Astrocyte of the spinal cord (primary cell): ENCODE measurements at regions not wholly inside any gene's neighbourhood (a gene's known extent, or its start where the extent isn't known, plus 50 kb on each side); places are given as distances from the start of the nearest gene placed in this dataset.
"Not testable (repeated sequence)": the region's sequence is repeated elsewhere in the genome, so short reads cannot be mapped to it uniquely, and the experiment has no call there.

Experiments
- DNase-seq: peaks from one replicate; pipeline ENCODE4 v3.0.0; 2011; ENCODE audit warnings: low read depth, low spot score
- H3K4me3 ChIP-seq: 2 replicates; pipeline ENCODE4 v1.5.1; 2011; ENCODE audit warnings: low read depth, mild to moderate bottlenecking, low read length, moderate library complexity
- in situ Hi-C: cut with HindIII; loops from 2 replicates; pipeline ENCODE4 v1.10.0; 2017; ENCODE audit warnings: low sequenced_read_pairs
- TF ChIP-seq, protein P1 (sequence below): IDR thresholded peaks from 2 replicates; pipeline ENCODE4 v1.5.1; 2012; ENCODE audit warnings: low read depth, mild to moderate bottlenecking, low read length, inconsistent platforms

DNA sequence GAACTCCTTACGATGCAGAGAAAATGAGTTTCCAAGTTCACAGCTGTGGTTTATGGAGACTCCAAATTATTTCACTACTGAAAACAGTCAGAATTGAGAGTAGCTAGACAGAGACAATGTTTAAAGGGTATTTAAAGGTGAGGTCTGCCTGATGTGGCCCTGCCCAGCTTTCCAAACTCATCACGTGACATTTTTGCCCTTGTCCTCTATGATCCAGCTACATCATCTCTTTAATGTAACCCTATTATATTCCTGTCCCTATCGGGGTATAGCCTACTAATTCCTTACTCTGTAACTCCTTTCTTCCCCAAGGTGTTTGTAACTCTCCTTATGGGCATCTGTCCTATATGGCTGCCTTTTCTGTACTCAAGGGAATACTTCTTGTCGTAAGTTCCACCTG is 297.2 kb downstream of the GRXCR1 start:
- in situ Hi-C loops, result no loop called here
- TF ChIP-seq, protein P1, sequence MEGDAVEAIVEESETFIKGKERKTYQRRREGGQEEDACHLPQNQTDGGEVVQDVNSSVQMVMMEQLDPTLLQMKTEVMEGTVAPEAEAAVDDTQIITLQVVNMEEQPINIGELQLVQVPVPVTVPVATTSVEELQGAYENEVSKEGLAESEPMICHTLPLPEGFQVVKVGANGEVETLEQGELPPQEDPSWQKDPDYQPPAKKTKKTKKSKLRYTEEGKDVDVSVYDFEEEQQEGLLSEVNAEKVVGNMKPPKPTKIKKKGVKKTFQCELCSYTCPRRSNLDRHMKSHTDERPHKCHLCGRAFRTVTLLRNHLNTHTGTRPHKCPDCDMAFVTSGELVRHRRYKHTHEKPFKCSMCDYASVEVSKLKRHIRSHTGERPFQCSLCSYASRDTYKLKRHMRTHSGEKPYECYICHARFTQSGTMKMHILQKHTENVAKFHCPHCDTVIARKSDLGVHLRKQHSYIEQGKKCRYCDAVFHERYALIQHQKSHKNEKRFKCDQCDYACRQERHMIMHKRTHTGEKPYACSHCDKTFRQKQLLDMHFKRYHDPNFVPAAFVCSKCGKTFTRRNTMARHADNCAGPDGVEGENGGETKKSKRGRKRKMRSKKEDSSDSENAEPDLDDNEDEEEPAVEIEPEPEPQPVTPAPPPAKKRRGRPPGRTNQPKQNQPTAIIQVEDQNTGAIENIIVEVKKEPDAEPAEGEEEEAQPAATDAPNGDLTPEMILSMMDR, result no peak
- H3K4me3 ChIP-seq, result no peak overlapping the region
- no peak for DNase-seq

DNA sequence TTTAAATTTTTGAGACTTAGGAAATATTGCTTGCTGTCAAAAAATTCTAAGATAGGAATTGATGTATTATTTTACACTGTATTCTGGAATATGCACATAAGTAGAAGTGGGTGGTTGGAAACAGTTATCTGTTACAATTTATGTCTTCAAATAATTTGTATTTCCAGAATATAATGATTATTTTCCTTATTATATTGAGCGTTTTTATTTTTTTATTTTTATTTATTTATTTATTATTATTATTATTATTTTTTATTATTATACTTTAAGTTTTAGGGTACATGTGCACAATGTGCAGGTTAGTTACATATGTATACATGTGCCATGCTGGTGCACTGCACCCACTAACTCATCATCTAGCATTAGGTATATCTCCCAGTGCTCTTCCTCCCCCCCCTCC is 320.1 kb downstream of the GRXCR1 start:
- in situ Hi-C loops, DNase-seq, H3K4me3 ChIP-seq: not testable (repeated sequence)

DNA sequence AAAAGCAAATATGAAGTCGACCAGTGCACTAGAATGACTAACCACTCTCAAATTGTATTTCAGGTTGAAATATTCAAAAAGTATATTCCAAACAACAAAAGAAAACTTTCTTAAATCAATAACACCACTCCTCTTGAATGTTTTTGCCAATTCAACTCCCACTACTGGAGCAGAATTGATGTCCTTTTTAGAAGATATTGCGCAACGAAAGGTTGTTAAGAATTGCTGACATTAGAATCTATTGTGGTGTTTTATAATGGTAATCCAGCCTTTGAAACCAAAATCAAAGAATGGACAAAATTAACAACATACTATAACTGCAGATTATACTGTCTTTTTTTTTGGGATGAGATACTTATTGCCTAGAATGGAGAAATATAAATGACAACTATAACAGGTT is 331.3 kb downstream of the GRXCR1 start:
- no peak overlapping the region for H3K4me3 ChIP-seq
- in situ Hi-C loops, result no loop called here
- TF ChIP-seq, protein P1, result no peak
- DNase-seq, result no peak

DNA sequence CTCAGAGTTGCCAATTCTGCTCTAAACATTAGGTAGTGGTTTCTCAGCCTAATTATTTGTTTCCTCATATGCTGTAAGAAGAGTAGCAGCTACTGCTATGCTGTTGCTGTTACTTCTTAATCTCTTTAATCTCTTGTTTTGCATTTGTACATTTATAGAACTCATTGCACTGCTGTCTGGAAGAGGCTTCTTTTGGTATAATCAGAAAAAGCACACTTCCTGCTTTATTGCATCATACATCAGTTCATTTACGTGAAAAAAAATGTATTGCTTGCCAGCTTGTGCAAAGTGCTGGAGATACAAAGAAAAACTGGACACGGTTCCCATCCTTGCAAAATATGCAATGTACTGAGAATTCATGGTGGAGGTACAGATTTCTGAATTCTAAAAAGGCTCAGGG is 332.0 kb downstream of the GRXCR1 start:
- TF ChIP-seq, protein P1, result no peak
- H3K4me3 ChIP-seq, result no peak overlapping the region
- no peak for DNase-seq
- in situ Hi-C loops, result no loop called here

DNA sequence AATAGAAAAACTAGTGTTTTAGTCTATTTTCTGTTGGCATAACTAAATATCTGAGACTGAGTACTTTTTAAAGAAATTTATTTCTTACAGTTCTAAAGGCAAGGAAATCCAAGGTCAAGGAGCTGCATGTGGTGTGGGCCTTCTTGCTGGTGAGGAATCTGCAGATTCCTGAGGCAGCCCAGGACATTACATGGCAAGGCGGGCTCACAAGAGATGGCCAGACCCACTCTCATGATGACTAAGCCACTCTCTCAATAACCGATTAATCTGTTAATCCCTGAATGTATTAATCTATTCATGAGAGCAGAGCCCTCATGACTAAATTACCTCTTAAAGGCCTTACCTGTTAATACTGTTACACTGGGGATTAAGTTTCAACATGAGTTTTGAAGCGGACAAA is 340.8 kb downstream of the GRXCR1 start:
- no peak overlapping the region for H3K4me3 ChIP-seq
- TF ChIP-seq, protein P1, result no peak
- DNase-seq, result no peak
- in situ Hi-C loops, result no loop called here

DNA sequence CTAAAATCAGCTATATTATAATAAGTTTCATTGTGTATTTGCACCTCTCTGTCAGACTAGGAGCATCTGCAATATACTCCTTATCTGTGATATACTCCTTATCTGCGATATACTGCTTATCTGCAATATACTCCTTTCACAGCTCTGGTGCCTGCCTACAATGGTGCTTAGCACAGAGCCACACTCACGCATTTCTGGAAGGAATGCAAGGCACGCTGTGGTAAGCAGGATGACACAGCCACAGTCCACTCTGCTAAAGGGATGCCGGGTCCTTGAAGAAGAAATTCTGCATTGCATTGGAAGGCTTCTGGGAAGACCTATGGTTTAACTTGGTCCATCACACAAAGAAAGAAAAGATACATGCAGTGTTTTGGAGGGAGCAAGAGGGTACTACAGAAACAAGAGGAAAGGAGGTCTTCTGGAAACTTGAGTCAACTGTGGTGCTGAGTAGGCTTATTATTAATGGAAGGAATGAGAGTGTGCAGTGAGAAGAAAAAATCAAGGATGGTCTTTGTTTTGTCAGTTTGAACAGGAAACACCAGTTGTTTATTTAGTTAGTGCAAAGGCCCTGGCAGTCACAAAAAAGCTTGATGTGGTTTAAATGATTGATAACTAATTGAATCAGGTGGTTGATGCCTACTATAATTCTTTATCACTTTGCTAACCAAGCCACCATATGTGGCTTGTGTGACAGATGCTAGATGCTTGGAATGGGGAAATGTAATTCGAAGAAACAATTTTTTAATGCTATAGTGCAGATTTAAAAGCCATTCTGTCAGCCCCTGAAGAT is 342.3 kb downstream of the GRXCR1 start:
- no peak overlapping the region for H3K4me3 ChIP-seq
- no peak for DNase-seq
- in situ Hi-C loops, result no loop called here
- TF ChIP-seq, protein P1, result no peak

DNA sequence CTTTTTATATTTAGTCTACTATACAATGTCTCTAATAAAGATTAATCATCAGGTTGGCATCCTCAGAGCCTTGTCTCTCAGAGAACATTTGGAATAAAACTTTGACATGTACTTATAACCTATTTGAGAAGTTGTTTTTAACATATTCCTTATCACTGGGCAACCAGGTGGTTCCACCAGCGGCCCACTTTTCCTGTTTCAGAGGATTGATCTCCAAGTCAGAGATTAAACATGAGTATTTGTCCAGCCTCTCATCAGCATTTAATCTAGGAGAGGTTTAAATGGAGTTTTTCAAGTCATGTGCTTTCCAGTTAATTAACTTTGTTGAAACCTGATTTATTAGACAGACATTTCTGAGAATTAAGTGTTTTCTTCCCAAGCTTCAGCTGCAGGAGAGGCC is 345.5 kb downstream of the GRXCR1 start:
- DNase-seq, result no peak
- H3K4me3 ChIP-seq, result no peak overlapping the region
- in situ Hi-C loops, result no loop called here
- TF ChIP-seq, protein P1, result no peak
